C4-2B (cell line): ENCODE measurements at regions not wholly inside any gene's neighbourhood (a gene's known extent, or its start where the extent isn't known, plus 50 kb on each side); places are given as distances from the start of the nearest gene placed in this dataset.

Experiments used
- ZFX ChIP-seq: fragments of 450-650 bp; IDR thresholded peaks from 2 replicates; pipeline ENCODE4 v1.6.1; 2017
- TF ChIP-seq, protein P1 (sequence below): fragments of 450-650 bp; conservative IDR thresholded peaks from 2 replicates; pipeline ENCODE4 v1.5.1; 2017; ENCODE audit warnings: mild to moderate bottlenecking

DNA sequence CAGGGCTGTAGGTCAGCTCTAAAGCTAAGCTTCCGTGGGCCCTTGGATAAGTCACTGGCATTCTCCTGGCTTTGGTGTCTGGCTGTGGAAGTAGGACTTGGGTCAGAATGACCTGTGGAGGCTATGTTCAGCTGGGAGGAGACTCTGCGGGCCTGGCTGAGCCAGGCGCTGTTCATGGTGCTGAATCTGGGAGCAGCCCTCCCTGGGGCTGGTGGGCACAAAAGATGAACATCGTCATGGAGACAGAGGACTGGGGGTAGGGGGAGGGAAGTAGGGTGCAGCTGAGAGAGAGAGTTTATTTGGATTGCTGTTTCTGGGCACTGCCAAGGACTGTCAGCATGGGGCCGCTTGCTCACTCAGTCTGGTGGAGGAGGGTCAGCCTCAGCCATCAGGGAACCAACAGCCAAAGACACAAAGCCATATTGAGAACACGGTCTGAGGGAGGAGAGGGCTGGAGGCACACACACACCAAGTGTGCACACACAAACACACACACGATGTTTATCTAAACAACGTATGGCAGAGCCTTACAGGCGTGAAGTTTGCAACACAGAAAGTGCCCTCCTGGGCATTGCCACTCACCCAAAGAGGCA lies 120.7 kb upstream of the LINGO1 start:
- TF ChIP-seq, protein P1, sequence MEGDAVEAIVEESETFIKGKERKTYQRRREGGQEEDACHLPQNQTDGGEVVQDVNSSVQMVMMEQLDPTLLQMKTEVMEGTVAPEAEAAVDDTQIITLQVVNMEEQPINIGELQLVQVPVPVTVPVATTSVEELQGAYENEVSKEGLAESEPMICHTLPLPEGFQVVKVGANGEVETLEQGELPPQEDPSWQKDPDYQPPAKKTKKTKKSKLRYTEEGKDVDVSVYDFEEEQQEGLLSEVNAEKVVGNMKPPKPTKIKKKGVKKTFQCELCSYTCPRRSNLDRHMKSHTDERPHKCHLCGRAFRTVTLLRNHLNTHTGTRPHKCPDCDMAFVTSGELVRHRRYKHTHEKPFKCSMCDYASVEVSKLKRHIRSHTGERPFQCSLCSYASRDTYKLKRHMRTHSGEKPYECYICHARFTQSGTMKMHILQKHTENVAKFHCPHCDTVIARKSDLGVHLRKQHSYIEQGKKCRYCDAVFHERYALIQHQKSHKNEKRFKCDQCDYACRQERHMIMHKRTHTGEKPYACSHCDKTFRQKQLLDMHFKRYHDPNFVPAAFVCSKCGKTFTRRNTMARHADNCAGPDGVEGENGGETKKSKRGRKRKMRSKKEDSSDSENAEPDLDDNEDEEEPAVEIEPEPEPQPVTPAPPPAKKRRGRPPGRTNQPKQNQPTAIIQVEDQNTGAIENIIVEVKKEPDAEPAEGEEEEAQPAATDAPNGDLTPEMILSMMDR, result no peak
- TF ChIP-seq ZFX, result no peak
